ENCODE measurements at regions not wholly inside any gene's neighbourhood (a gene's known extent, or its start where the extent isn't known, plus 50 kb on each side); places are given as distances from the start of the nearest gene placed in this dataset.
A peak's percentile ranks its signal among the peaks of the same experiment; 100 is the strongest.

- no CpG with 5 or more reads among the region's 9 CpGs for WGBS (ENCODE audit: extremely low coverage, insufficient coverage, low lambda C conversion rate)
- no peak overlapping the region for H3K27ac ChIP-seq (ENCODE audit: low read depth, low read length)
These were observed 155.4 kb upstream of the ANO5 start for GRCh38 chr11:22037505-22037904.

GRCh38 chr11:22041039-22041438 lies 151.8 kb upstream of the ANO5 start:
- no peak overlapping the region for H3K23ac ChIP-seq (ENCODE audit: low read length)
- H3K79me2 ChIP-seq (ENCODE audit: control insufficient read depth, insufficient read depth, low read length) = no peaks in the 10 kb centered on the region
- no CpG with 5 or more reads among the region's 2 CpGs for WGBS (ENCODE audit: extremely low coverage, insufficient coverage, low lambda C conversion rate)
- H2BK5ac ChIP-seq (ENCODE audit: low read length) = no peak overlapping the region
- no peaks in the 10 kb centered on the region for H3K79me1 ChIP-seq (ENCODE audit: low read length)
- no peaks in the 10 kb centered on the region for H3K27me3 ChIP-seq (ENCODE audit: insufficient read depth, low read length, poor library complexity)
- no peak overlapping the region for H2BK120ac ChIP-seq (ENCODE audit: low read depth, low read length)
- H4K5ac ChIP-seq (ENCODE audit: low read length) = no peak overlapping the region
- no peak overlapping the region for H3K4me3 ChIP-seq (ENCODE audit: low read length)
- no peak overlapping the region for H3K4ac ChIP-seq (ENCODE audit: low read depth, low read length)
- no peaks in the 10 kb centered on the region for H3K36me3 ChIP-seq (ENCODE audit: control insufficient read depth, insufficient read depth, low read length)
- no peak overlapping the region for H2BK15ac ChIP-seq (replicated peaks; ENCODE audit: low read depth)
- H2AK5ac ChIP-seq (ENCODE audit: low read length) = no peak overlapping the region
- H3K4me1 ChIP-seq (ENCODE audit: control insufficient read depth, low read depth, low read length) = no peaks in the 10 kb centered on the region
- no peak overlapping the region for H3K9ac ChIP-seq (ENCODE audit: low read length)
- no peak for DNase-seq
- H3K4me2 ChIP-seq (ENCODE audit: low read length) = no peak overlapping the region
- no peak overlapping the region for H3K18ac ChIP-seq (ENCODE audit: low read length)
- no peak overlapping the region for H3K27ac ChIP-seq (ENCODE audit: low read depth, low read length)
- no peak overlapping the region for H4K8ac ChIP-seq (ENCODE audit: low read depth, low read length)
- no peak overlapping the region for H3K56ac ChIP-seq (ENCODE audit: low read length)

More at GRCh38 chr11:22037505-22037904, 155.4 kb upstream of the ANO5 start:
- Histone ChIP-seq H3K27me3 (ENCODE audit: insufficient read depth, low read length, poor library complexity) (no peaks in the 10 kb centered on the region), H3K9ac (ENCODE audit: low read length) (no peak overlapping the region), H3K23ac (ENCODE audit: low read length) (no peak overlapping the region), H4K8ac (ENCODE audit: low read depth, low read length) (no peak overlapping the region), H2BK120ac (ENCODE audit: low read depth, low read length) (no peak overlapping the region), H2BK15ac (replicated peaks; ENCODE audit: low read depth) (no peak overlapping the region), H3K4me2 (ENCODE audit: low read length) (no peak overlapping the region), H3K79me1 (ENCODE audit: low read length) (no peaks in the 10 kb centered on the region), H3K4me3 (ENCODE audit: low read length) (no peak overlapping the region), H3K36me3 (ENCODE audit: control insufficient read depth, insufficient read depth, low read length) (no peaks in the 10 kb centered on the region), H3K4ac (ENCODE audit: low read depth, low read length) (no peak overlapping the region), H4K5ac (ENCODE audit: low read length) (no peak overlapping the region), H2AK5ac (ENCODE audit: low read length) (no peak overlapping the region), H3K56ac (ENCODE audit: low read length) (no peak overlapping the region), H3K4me1 (ENCODE audit: control insufficient read depth, low read depth, low read length) (no peaks in the 10 kb centered on the region), H2BK5ac (ENCODE audit: low read length) (no peak overlapping the region), H3K18ac (ENCODE audit: low read length) (no peak overlapping the region), H3K79me2 (ENCODE audit: control insufficient read depth, insufficient read depth, low read length) (no peaks in the 10 kb centered on the region)
- peak; percentile 56 for DNase-seq

GRCh38 chr11:22042081-22042480 lies 150.8 kb upstream of the ANO5 start:
- Histone ChIP-seq H3K4me3 (ENCODE audit: low read length) (no peak overlapping the region), H3K4me2 (ENCODE audit: low read length) (no peak overlapping the region), H3K27ac (ENCODE audit: low read depth, low read length) (no peak overlapping the region), H4K5ac (ENCODE audit: low read length) (no peak overlapping the region), H2BK15ac (replicated peaks; ENCODE audit: low read depth) (no peak overlapping the region), H3K23ac (ENCODE audit: low read length) (no peak overlapping the region), H2BK5ac (ENCODE audit: low read length) (no peak overlapping the region), H3K56ac (ENCODE audit: low read length) (no peak overlapping the region), H3K79me2 (ENCODE audit: control insufficient read depth, insufficient read depth, low read length) (no peaks in the 10 kb centered on the region), H2BK120ac (ENCODE audit: low read depth, low read length) (no peak overlapping the region), H3K9ac (ENCODE audit: low read length) (no peak overlapping the region), H3K36me3 (ENCODE audit: control insufficient read depth, insufficient read depth, low read length) (no peaks in the 10 kb centered on the region), H3K79me1 (ENCODE audit: low read length) (no peaks in the 10 kb centered on the region), H2AK5ac (ENCODE audit: low read length) (no peak overlapping the region), H3K4me1 (ENCODE audit: control insufficient read depth, low read depth, low read length) (no peaks in the 10 kb centered on the region), H3K18ac (ENCODE audit: low read length) (no peak overlapping the region), H3K4ac (ENCODE audit: low read depth, low read length) (no peak overlapping the region), H3K27me3 (ENCODE audit: insufficient read depth, low read length, poor library complexity) (no peaks in the 10 kb centered on the region), H4K8ac (ENCODE audit: low read depth, low read length) (no peak overlapping the region)
- no CpG with 5 or more reads among the region's 1 CpG for WGBS (ENCODE audit: extremely low coverage, insufficient coverage, low lambda C conversion rate)
- no peak for DNase-seq

DNA sequence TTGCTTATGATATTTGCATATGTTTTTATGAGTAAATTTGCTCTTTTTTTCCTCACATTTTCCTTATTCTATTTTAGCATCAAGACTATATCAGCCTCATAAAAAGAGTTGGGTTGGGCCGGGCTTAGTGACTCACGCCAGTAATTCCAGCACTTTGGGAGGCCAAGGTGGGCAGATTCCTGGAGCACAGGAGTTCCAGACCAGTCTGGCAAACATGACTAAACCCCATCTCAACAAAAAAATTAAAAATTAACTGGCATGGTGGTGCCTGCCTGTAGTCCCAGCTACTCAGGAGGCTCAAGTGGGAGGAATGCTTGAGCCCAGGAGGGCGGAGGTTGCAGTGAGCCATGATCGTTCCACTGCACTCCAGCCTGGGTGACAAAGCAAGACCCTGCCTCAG lies 148.8 kb upstream of the ANO5 start:
- no peak overlapping the region for H3K9ac ChIP-seq (ENCODE audit: low read length)
- no peak overlapping the region for H3K27ac ChIP-seq (ENCODE audit: low read depth, low read length)
- H3K27me3 ChIP-seq (ENCODE audit: insufficient read depth, low read length, poor library complexity) = no peaks in the 10 kb centered on the region
- H2BK15ac ChIP-seq (replicated peaks; ENCODE audit: low read depth) = no peak overlapping the region
- no peak overlapping the region for H2BK5ac ChIP-seq (ENCODE audit: low read length)
- no peaks in the 10 kb centered on the region for H3K79me2 ChIP-seq (ENCODE audit: control insufficient read depth, insufficient read depth, low read length)
- H3K18ac ChIP-seq (ENCODE audit: low read length) = no peak overlapping the region
- H3K4me3 ChIP-seq (ENCODE audit: low read length) = no peak overlapping the region
- no peaks in the 10 kb centered on the region for H3K4me1 ChIP-seq (ENCODE audit: control insufficient read depth, low read depth, low read length)
- WGBS (ENCODE audit: extremely low coverage, insufficient coverage, low lambda C conversion rate) = no CpG with 5 or more reads among the region's 4 CpGs
- H3K36me3 ChIP-seq (ENCODE audit: control insufficient read depth, insufficient read depth, low read length) = no peaks in the 10 kb centered on the region
- H3K4me2 ChIP-seq (ENCODE audit: low read length) = no peak overlapping the region
- no peak overlapping the region for H4K5ac ChIP-seq (ENCODE audit: low read length)
- no peak overlapping the region for H2BK120ac ChIP-seq (ENCODE audit: low read depth, low read length)
- no peak overlapping the region for H3K23ac ChIP-seq (ENCODE audit: low read length)
- no peak for DNase-seq
- no peak overlapping the region for H3K56ac ChIP-seq (ENCODE audit: low read length)
- H3K4ac ChIP-seq (ENCODE audit: low read depth, low read length) = no peak overlapping the region
- H4K8ac ChIP-seq (ENCODE audit: low read depth, low read length) = no peak overlapping the region
- no peak overlapping the region for H2AK5ac ChIP-seq (ENCODE audit: low read length)
- H3K79me1 ChIP-seq (ENCODE audit: low read length) = no peaks in the 10 kb centered on the region

DNA sequence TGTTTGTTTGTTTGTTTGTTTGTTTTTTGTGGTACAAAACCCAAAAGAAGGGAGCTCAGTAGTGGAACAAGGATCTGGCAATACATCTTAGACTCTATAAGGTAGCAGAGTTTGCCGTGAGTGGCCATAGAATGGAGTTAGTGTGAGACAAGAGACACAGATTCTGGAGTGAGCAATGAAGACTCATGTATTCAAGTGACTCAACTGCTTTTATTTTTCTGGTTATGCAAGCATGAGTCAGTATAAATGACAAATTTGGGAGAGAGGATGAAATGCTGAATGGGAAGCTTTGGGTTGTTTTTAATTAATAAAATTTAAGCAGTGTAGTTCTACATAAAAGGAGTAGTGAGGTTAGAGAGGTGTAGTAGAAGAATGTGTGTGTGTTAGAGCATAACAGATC lies 143.6 kb upstream of the ANO5 start:
- Histone ChIP-seq H3K9ac (ENCODE audit: low read length) (no peak overlapping the region), H3K27ac (ENCODE audit: low read depth, low read length) (no peak overlapping the region), H4K5ac (ENCODE audit: low read length) (no peak overlapping the region), H2BK15ac (replicated peaks; ENCODE audit: low read depth) (no peak overlapping the region), H3K79me2 (ENCODE audit: control insufficient read depth, insufficient read depth, low read length) (no peaks in the 10 kb centered on the region), H3K4me2 (ENCODE audit: low read length) (no peak overlapping the region), H3K23ac (ENCODE audit: low read length) (no peak overlapping the region), H3K56ac (ENCODE audit: low read length) (no peak overlapping the region), H3K79me1 (ENCODE audit: low read length) (no peaks in the 10 kb centered on the region), H3K4me1 (ENCODE audit: control insufficient read depth, low read depth, low read length) (no peaks in the 10 kb centered on the region), H3K4ac (ENCODE audit: low read depth, low read length) (no peak overlapping the region), H3K36me3 (ENCODE audit: control insufficient read depth, insufficient read depth, low read length) (no peaks in the 10 kb centered on the region), H3K27me3 (ENCODE audit: insufficient read depth, low read length, poor library complexity) (no peaks in the 10 kb centered on the region), H3K4me3 (ENCODE audit: low read length) (no peak overlapping the region), H2AK5ac (ENCODE audit: low read length) (no peak overlapping the region), H2BK120ac (ENCODE audit: low read depth, low read length) (no peak overlapping the region), H2BK5ac (ENCODE audit: low read length) (no peak overlapping the region), H4K8ac (ENCODE audit: low read depth, low read length) (no peak overlapping the region), H3K18ac (ENCODE audit: low read length) (no peak overlapping the region)
- no CpG with 5 or more reads among the region's 1 CpG for WGBS (ENCODE audit: extremely low coverage, insufficient coverage, low lambda C conversion rate)
- no peak for DNase-seq

GRCh38 chr11:22065472-22065871 lies 127.4 kb upstream of the ANO5 start:
- DNase-seq = no peak
- Histone ChIP-seq H3K23ac (ENCODE audit: low read length) (no peak overlapping the region), H3K27me3 (ENCODE audit: insufficient read depth, low read length, poor library complexity) (no peaks in the 10 kb centered on the region), H3K18ac (ENCODE audit: low read length) (no peak overlapping the region), H3K4ac (ENCODE audit: low read depth, low read length) (no peak overlapping the region), H3K56ac (ENCODE audit: low read length) (no peak overlapping the region), H2BK5ac (ENCODE audit: low read length) (no peak overlapping the region), H3K79me1 (ENCODE audit: low read length) (no peaks in the 10 kb centered on the region), H2AK5ac (ENCODE audit: low read length) (no peak overlapping the region), H3K27ac (ENCODE audit: low read depth, low read length) (no peak overlapping the region), H3K36me3 (ENCODE audit: control insufficient read depth, insufficient read depth, low read length) (no peaks in the 10 kb centered on the region), H3K4me2 (ENCODE audit: low read length) (no peak overlapping the region), H3K4me1 (ENCODE audit: control insufficient read depth, low read depth, low read length) (no peaks in the 10 kb centered on the region), H3K9ac (ENCODE audit: low read length) (no peak overlapping the region), H4K5ac (ENCODE audit: low read length) (no peak overlapping the region), H4K8ac (ENCODE audit: low read depth, low read length) (no peak overlapping the region), H3K4me3 (ENCODE audit: low read length) (no peak overlapping the region), H2BK120ac (ENCODE audit: low read depth, low read length) (no peak overlapping the region), H2BK15ac (replicated peaks; ENCODE audit: low read depth) (no peak overlapping the region), H3K79me2 (ENCODE audit: control insufficient read depth, insufficient read depth, low read length) (no peaks in the 10 kb centered on the region)
- no CpG with 5 or more reads among the region's 1 CpG for WGBS (ENCODE audit: extremely low coverage, insufficient coverage, low lambda C conversion rate)
